HG02623 (cell line): ENCODE measurements at regions not wholly inside any gene's neighbourhood (a gene's known extent, or its start where the extent isn't known, plus 50 kb on each side); places are given as distances from the start of the nearest gene placed in this dataset.
"Not testable (repeated sequence)": the region's sequence is repeated elsewhere in the genome, so short reads cannot be mapped to it uniquely, and the experiment has no call there.

Experiments
- ATAC-seq: cut with Tn5 transposase; IDR thresholded peaks from one replicate; pipeline ENCODE4 v1.9.1; 2021; ENCODE audit warnings: moderate library complexity; ENCODE audit not compliant: unreplicated experiment

DNA sequence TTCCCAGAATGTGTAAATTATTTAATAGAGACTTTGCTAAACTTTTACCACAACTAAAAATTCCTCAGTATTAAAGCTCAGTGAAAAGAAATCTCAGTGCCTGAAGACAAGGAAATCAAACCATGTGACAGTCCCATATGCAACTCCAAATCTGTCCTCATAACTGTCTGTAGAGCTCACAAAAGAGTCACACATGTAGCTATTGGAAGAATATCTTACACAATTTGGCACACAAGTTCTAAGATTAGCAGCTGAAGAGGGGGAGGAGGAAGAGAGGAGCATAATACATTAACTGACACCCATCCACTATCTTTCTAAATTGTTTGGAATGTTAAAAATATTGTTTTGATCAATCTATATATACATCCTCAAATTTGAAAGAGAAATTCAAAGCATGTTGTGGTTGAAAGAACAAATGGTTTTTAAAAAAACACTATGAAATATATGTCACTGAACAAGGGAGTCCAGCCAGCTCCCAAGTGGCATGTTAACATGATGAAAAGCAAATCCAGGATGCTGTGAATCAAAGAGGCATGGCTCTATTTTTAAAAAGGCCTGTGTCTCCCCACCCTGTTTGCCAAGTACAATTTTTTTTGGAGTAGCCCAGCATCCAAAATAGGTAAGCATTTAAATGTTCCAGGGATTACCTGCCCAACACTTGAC, 126.3 kb upstream of the NANOGP8 start:
- no peak for ATAC-seq

DNA sequence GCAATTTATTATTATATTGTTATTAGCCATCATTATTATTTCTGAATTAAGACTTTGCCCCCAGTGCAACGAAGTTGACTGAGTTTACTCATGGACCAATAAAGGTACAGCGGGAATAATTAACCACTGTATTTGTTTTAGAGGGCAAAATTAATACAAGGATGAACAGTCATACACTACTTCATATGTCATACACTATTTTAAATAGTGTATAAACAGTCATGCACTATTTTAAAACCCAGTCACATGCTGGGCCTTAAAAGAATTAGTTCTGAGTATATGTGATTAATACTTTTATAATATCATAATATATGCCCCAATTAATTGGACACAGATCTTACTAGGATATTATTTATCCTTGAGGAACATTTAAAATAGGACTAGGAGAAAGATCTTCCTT, 125.3 kb upstream of the NANOGP8 start:
- no peak for ATAC-seq

DNA sequence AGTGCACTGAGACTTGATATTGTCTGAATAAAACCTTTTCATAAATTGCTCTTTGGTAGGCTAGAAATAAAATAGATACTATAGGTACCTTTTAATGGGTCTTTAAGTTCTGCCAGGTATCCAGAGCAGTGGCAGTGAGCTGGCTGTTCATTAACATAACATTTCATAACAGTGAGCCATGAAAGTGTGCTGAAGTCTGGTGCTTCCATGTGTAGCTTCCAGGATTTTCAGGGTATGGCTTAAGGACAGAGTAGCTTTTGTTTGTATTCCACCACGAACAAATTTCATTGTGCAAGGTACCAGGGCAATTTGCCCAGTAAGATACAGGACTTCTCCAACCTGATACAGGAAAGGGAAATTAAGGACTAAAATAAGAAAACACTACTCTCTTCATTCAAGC, 124.7 kb upstream of the NANOGP8 start:
- no peak for ATAC-seq

DNA sequence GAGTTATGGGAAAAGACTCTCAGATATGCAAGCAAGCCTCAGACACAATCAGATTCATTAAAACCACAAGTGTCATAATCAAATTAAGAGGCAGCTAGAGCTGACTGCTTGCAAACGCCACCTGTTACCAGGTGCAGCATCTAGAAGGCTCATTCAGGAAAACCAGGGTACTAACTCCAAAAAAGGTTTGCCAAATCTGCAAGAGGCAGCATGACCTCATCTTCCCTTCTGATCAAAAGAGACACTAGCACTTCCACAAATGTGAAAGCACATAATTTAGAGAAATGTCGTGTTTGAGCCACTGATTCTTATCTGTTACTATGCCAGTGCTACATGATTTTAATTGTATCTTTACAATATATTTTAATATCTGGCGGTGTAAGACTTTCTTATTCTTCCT, 123.3 kb upstream of the NANOGP8 start:
- no peak for ATAC-seq

DNA sequence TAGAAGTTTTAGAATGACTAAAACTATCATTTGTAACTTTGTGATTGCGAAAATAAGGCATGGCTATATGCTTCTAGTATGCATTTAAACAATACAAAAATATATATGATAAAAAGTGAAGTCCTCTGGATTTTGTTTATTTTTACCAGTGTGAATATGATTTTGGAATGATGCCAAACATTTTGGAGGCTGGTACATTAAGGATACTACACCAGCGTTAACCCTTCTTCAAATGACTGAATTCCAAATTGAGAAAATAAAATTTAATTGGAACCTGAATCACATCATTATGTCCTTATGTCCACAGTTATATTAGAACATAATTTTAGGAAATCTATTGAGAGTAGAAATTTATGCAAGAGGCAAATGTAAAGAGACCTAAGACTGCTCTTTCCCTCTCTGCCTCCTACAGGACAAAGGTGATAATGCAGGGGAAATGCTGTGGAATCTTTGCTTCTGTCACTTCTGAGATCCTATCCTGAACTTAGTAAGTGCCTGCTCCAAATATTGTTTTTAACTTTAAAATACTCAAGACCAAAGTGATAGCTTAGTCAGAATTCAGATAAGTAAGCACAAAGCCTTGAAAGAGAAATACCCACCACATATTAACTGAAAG, 121.1 kb upstream of the NANOGP8 start:
- ATAC-seq: no peak

DNA sequence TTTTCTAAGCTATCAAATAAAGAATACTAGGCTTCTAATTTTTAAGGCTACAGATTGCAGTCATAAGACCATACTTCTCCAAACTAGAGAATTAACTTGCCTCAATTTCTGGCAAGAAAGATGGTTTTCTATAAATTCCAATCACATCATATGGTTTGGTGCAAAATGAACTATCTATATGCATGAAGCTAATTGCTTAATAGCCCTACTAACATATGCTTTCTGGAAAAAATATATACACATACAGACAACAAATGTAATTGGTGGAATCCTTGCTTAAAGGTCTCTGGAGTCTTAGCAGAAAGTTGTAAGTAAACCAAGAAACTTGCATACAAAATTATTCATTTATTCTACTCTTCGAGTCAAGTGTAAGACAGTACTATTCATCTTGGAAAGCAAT, 113.1 kb upstream of the NANOGP8 start:
- ATAC-seq: no peak

DNA sequence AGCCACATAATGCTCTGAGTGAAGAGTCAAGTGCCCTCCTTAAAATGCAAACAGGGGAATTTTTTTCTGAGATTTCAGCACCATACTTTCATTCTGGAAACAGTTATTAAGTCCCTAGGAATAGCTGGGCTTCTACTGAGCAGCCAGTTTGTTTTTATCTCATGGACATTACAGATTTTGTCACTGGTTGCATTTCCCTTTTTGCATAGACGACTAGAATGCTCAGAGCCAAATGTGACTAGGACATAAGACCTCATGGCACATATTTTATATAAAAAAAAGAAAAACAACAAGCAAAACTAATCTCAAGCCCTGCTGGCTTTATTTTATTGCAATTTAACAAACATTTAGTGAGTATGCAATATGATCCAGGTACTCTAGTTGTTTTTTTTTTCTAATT, 112.7 kb upstream of the NANOGP8 start:
- ATAC-seq: no peak

DNA sequence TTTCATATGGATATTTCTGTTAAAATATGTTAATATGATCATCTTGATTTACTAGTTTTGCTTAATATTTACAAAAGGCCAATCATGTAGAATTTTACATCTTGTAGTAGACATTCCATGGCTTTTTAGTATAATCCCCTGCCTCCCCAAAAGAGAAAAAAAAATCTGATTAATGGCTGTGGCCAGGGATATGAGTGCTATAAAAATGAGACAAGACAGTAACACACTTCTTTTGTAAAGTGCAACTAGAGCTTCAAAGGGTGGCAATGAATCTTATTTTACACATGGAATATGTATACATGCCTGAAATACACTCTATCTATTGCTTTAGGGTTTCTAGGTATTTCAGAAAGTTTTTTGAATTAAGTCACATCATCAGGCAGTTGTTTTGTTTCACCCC, 112.2 kb upstream of the NANOGP8 start:
- ATAC-seq: no peak

DNA sequence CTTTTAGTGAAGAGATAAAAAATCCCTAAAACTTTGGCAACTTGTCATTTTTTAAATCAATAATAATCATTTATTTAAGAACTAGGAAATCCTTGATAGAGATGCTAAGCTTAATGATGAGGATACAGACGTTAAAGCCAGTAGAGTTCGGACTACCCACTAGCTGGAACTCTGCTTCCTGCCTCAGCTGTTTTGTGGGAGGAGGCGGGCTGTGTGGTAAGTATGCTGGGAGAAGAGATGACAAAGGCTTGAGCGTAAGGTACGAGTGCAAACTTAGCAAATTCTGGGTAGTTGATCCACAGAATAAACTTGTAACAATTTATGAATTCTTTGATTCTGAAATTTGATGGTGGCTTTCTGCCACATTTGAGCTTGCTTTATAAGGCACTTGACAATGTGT, 111.2 kb upstream of the NANOGP8 start:
- no peak for ATAC-seq

DNA sequence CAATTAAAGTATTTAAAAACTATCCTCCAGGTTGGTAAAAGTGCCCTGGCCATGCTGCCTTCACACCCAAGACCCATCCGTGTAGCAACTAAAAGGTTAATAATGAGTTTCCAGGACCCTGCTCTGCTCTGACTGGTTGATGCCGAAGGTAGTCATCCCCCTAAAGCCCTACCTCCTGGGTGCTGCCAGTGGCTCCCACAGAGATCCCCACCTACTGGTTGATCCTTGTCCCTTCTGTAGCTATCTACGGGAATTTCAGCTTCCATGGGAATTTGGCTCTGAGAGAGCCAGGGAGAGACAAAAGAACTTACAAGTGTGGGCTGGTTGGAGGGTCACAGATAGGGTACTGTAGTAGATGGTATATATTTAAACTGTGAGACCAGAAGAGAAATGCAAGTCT, 110.6 kb upstream of the NANOGP8 start:
- ATAC-seq: no peak

DNA sequence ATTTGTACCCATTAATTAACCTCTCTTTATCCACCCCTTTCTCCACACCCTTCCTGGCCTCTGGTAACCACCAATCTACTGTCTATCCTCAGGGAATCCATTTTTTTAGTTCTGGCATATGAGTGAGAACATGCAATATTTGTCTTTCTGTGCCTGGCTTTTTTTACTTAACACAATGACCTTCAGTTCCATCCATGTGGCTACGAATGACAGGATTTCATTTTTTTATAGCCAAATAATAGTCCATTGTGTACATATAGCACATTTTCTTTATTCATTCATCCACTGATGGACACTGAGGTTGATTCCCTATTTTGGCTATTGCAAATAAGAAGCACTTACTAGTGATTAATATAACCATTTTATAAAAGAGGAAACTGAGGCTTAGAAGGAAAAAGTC, 109.9 kb upstream of the NANOGP8 start:
- ATAC-seq: no peak

DNA sequence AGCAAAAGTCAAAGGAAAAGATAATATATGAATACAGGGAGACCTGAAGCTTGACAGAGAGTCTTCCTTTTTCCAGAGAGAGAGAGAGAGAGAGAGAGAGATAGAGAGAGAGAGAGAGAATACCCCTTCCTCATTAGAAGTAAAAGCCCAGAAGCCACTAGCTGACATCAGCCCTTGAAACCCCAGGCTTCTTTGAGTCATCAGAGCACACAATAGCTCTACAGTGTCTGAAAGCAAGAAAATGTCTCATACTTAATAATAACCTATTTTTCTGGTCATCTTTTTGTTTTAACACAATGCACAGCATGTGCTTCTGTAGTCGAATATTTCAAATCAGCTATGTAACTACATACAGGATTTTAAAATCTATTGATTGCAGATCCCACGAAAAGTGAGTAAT, 109.2 kb upstream of the NANOGP8 start:
- no peak for ATAC-seq

DNA sequence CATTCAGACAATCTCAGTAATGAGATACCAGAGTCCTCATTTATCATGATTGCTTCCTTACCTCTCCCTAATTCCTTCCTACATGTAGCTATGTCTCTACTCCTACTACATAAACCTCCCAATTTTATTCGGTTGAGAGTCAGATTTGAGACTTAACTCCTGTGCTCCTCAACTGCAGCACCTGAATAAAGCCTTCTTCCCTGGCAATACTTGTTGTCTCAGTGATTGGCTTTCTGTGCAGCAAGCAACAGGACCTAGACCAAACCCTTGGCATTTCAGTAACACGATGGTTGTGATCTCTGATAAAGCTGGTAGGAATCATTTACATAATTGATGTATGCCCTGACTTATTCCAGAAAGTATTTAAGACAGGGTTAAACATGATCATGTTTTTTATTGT, 106.7 kb upstream of the NANOGP8 start:
- no peak for ATAC-seq

DNA sequence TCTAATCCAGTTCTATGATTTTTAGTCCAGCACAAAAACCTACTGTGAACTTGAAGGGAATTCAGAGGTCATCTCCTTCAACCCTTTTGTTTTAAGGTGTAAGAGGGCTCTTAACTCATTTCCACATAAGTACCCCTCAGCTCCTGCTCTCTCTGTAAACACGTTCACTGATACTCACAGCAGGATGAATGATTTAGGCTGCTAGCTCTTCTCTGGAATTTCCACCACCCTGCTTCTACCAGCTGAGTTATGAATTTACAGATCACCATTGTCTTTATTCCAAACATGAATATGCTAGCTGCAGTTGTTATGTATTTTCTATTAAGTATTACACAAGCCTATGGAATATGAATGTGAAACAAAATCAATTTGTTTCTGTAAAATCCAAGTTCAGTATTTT, 101.3 kb upstream of the NANOGP8 start:
- ATAC-seq: no peak

DNA sequence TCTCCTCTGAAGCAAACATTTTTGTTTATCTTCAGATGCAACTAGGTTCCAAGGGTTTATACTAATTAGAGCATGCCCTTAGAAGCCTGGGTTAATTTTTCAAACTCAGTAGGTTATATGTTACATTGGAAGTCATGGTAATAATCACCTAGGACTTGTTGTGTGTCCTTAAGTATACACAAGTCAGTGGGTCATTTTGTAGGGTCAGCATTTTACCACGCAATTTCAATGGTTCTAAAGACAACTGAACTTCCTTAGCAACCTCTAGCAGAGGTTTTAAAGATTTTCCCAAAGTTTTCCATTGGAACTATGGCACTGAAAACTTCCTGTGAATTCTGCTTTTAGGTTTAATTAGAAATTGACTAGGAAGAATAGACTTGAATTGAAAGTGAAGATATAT, 99.6 kb upstream of the NANOGP8 start:
- no peak for ATAC-seq

DNA sequence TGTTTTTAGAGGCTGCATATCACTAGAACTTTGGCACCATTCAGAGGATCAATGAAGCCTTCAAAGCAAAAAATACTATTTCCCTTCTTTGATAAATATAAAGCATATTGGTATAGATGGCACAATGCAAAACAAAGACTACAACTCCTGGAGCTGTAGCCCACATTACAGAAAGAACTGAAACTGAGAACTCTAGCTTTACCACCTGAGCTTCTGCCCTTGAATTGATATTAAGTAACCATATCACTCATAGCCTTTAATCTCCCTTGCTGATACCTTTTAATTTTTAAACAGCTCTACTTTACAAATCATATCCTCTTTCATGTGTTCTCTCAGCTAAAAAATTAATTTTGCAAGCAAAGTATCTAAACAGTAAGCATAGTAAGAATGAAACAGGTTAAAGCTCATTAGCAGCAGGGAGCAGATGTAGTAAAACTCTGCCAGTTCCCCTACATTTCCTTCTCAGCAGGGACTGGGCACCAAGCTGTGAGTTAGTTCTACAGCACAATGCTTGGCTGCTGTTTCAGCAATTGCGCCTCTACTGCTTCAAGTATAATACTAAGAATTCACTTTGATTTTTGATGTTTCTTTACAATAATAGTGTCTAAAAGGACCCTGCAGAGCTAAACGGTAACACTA, 97.9 kb upstream of the NANOGP8 start:
- ATAC-seq: peak; percentile 62

DNA sequence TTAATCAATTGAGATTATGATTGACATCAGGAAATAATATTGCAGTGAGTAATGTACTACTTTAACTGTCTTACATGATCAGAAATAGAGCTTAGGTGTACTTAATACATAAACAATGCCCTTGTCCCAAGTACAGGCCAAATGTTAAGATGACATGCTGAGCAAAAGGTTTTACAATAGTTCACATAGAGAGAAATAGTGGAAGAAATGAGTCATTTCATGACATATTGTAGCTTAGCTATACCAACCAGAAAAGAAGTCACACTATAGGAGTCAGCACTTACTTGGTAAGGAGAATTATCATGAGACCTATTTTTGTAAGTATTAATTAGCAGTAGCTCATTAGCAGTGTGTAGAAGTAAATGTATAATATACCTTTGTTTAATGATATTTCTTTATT, 96.4 kb upstream of the NANOGP8 start:
- ATAC-seq: peak; percentile 73

DNA sequence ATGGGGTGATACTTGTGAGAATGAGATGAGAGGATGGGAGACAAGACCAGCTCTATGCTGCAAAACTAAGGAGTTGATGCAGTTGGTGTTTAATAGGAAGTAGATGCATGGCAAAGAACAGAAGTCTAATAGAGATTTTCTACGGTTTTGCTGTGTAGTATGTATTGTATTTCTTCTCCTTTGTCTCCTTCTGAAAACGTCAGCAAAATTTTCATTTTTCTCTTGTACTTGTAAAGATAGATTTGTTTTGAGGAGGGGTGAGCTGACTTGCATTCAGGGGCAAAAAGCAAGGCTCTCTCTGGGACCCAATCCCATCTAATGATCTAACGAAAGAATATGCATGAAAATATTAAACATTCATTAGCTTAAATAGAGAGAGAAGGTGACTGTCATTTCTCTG, 94.6 kb upstream of the NANOGP8 start:
- no peak for ATAC-seq

DNA sequence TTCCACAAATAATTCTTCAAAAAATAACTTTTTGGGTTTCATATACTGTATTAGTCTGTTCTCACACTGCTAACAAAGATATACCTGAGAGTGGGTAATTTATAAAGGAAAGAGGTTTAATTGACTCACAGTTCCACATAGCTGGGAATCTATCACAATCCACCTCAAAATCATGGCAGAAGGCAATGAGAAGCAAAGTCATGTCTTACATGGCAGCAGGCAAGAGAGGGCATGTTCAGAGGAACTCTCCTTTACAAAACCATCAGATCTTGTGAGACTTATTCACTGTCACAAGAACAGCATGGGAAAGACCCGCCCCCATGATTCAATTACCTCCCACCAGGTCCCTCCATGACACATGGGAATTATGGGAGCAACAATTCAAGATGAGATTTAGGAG, 93.1 kb upstream of the NANOGP8 start:
- ATAC-seq: not testable (repeated sequence)

DNA sequence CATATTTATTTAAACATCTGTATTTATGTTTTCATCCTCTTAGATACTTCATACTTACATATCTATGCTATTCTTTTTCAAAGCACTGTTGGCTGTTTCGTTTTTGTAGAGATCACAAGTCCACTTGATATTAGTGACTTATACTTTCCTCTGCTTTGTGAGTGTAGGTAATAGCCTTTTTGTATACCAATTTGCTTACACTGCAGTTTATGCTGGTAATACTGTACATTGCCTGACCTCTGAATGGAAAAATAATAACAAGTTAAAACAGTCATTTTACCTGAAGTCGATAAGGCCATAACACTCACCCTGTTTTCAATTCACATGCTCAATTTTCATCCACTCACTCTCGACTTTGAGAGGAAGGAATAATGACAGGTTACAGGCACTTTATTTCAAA, 89.9 kb upstream of the NANOGP8 start:
- ATAC-seq: no peak

DNA sequence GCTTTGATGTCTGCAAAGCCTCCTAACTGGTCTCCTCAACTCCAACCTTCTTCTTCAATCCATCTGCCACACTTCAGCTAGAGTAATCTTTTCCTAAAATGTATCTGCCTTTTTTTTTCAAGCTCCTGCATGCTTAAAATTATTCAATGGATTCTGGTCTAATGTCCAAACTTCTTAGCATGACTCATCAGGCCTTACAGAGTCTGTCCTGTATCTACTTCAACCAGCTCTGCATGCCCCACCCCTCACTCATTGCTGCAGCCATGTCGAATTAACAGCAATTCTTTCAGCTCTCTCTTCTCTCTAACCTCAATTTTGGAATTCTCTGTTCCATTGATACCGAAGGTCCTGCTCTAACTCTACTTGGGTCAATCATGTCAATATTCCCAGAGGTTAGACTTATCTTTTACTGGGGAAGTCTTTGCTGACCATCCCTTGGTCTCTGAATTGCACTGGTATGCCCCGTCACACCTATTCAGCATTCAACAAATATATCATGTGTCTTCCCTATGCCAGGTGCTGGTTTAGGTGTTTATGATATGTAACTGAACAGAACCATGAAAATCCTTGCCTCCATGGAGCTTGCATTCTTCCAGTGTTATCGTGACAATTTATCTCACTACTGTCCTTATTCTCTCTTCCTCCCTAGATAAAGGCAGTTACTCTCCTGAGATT, 88.5 kb upstream of the NANOGP8 start:
- no peak for ATAC-seq

DNA sequence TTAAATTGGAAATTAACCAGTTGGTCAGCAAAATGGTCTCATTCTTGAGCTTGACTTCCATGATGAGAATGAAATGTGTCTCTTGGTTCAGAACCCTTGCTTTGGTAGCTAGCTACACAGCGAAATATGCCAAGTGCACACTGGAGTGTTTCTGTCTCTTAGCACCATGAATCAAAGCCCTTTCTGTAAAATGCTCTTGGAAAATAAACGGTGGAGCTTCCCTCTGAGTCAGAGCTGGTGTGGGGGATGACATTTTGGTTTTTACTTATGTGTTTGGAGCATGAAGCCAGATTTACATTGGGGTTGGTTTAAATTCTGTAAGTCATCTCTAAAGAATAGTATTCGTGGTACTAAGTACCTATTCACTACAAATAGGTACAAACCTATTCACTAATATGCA, 85.1 kb upstream of the NANOGP8 start:
- no peak for ATAC-seq
